ENCODE measurements at regions not wholly inside any gene's neighbourhood (a gene's known extent, or its start where the extent isn't known, plus 50 kb on each side); places are given as distances from the start of the nearest gene placed in this dataset.

GRCh38 chr10:44326474-44327030, 58.3 kb downstream of the CXCL12 start:
- intact Hi-C loops (cut with micrococcal nuclease): no loop called here

- intact Hi-C loops (cut with micrococcal nuclease): no loop called here
These were observed 59.1 kb downstream of the CXCL12 start for GRCh38 chr10:44325596-44326307.

DNA sequence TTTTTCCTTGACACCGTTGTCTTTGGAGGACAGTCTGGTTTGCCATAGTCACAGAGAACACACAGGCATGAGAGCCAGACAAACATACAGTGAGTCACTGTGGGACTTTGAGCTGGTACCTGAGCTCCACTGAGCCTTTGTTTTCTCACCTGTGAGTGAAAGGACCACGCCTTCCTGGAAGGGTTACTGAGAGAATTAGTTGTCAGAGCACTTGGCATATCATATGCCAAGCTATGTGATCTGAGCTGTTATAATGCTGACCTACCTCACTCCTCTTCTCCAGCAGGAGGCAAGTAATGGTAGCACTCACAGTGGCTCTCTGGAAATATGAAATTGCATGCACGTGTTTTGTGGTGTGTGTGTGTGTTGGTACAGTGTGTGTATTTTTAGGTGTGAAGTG, 59.7 kb downstream of the CXCL12 start:
- intact Hi-C loops (cut with micrococcal nuclease): no loop called here

GRCh38 chr10:44323838-44324237, 61.1 kb downstream of the CXCL12 start:
- intact Hi-C loops (cut with micrococcal nuclease): no loop called here

GRCh38 chr10:44322137-44322536, 62.8 kb downstream of the CXCL12 start:
- intact Hi-C loops (cut with micrococcal nuclease): no loop called here

- intact Hi-C loops (cut with micrococcal nuclease): no loop called here
These were observed 64.1 kb downstream of the CXCL12 start for GRCh38 chr10:44320756-44321155.

- intact Hi-C loops (cut with micrococcal nuclease): loop anchor here (10.0 kb wide), 1 partner anchor 547 kb away; no protein-coding TSS in a partner anchor
These were observed 67.0 kb downstream of the CXCL12 start for GRCh38 chr10:44317856-44318255.

DNA sequence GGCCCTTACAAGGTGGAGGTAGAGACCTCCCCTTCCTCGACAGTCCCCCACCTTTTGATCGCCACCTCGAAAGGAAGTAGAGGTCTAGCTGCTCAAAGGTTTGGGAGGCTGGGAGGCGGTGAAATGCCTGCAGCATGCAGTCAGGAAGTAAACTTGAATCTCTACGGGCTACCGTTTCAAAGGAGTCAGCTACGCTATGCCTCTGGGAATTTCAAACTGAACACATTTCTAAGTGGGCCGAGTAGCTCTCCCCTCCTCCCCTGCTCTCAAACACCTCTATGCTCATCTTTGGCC, 68.0 kb downstream of the CXCL12 start:
- intact Hi-C loops (cut with micrococcal nuclease): loop anchor here (10.0 kb wide), 1 partner anchor 548 kb away; no protein-coding TSS in a partner anchor

- intact Hi-C loops (cut with micrococcal nuclease): loop anchor here (10.0 kb wide), 1 partner anchor 548 kb away; no protein-coding TSS in a partner anchor
These were observed 68.5 kb downstream of the CXCL12 start for GRCh38 chr10:44316187-44316921.

GRCh38 chr10:44314802-44315460, 70.0 kb downstream of the CXCL12 start:
- intact Hi-C loops (cut with micrococcal nuclease): loop anchor here (10.0 kb wide), 1 partner anchor 550 kb away; no protein-coding TSS in a partner anchor

- intact Hi-C loops (cut with micrococcal nuclease): loop anchor here (10.0 kb wide), 1 partner anchor 551 kb away; no protein-coding TSS in a partner anchor
These were observed 71.1 kb downstream of the CXCL12 start for GRCh38 chr10:44313761-44314165.

GRCh38 chr10:44312401-44312800, 72.5 kb downstream of the CXCL12 start:
- intact Hi-C loops (cut with micrococcal nuclease): loop anchor here (10.0 kb wide), 1 partner anchor 552 kb away; no protein-coding TSS in a partner anchor

DNA sequence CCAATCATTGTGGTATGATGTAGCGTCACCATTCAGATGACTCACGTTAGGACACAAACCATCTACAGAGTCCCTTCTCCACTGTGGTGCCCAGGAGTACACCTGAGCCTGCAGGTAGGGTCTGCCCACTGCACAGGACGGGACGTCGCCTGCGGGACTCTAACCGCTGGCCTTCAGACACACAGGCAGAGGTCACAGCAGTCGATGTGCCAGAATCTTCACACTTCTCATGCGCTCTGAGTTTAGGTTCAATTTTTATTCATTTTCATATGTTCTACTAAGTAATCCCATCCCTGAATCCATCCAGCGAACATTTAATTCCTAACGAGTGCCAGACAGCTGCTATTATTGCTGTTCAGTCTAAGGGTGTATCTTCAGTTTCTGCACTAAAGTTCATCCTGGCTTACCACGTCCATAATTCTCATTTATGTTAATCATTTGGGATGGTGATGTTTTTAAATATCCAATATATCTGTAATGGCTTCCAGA, 73.3 kb downstream of the CXCL12 start:
- intact Hi-C loops (cut with micrococcal nuclease): loop anchor here (1.0 to 10.0 kb wide), 3 partner anchors 553 to 641 kb away; no protein-coding TSS in a partner anchor

GRCh38 chr10:44310762-44311562, 73.9 kb downstream of the CXCL12 start:
- intact Hi-C loops (cut with micrococcal nuclease): loop anchor here (1.0 to 10.0 kb wide), 3 partner anchors 554 to 640 kb away; no protein-coding TSS in a partner anchor

GRCh38 chr10:44309939-44310761, 74.7 kb downstream of the CXCL12 start:
- intact Hi-C loops (cut with micrococcal nuclease): loop anchor here (2.0 to 10.0 kb wide), 2 partner anchors 555 to 639 kb away; no protein-coding TSS in a partner anchor

- intact Hi-C loops (cut with micrococcal nuclease): no loop called here
These were observed 75.5 kb downstream of the CXCL12 start for GRCh38 chr10:44309361-44309760.

- intact Hi-C loops (cut with micrococcal nuclease): no loop called here
These were observed 76.0 kb downstream of the CXCL12 start for GRCh38 chr10:44308935-44309334.

DNA sequence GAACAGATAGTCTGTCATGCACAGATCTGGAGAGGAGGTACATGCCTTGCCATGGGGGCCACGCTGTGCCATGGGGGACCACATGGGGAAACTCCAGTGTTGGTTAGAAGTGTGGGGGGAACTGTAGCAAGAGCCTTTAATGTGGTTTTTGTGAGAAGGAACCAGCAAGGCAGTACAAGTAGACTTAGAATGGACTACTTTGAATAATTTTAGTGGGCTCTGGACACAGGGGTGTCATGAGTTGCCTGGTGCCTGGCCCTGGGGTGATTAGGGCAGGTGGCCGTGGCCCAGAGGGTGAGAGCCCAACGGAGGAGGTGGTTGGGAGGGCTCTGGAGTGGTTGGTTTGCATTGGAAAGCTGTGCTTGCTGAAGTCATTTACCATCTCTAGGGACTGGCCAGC, 77.2 kb downstream of the CXCL12 start:
- intact Hi-C loops (cut with micrococcal nuclease): no loop called here

DNA sequence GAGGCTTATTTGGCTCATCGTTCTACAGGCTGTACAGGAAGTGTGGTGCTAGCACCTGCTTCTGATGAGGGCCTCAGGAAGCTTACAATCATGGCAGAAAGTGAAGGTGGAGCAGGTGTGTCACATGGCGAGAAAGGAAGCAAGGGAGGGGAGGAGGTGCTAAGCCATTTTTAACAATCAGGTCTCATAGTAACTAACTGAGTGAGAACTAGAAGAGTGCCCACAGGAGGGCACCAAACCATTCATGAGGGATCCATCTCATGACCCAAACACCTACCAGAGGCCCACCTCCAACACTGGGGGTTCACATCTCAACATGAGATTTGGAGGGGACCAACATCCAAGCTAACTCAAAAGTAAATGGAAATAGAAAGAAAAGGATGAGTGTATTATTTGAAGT, 78.1 kb downstream of the CXCL12 start:
- intact Hi-C loops (cut with micrococcal nuclease): no loop called here
